BLaER1 (cell line): ENCODE measurements at regions not wholly inside any gene's neighbourhood (a gene's known extent, or its start where the extent isn't known, plus 50 kb on each side); places are given as distances from the start of the nearest gene placed in this dataset.

ENCODE experiments used
- H3K27ac ChIP-seq: shearing (Covaris generic); formaldehyde crosslinking; 2 replicates; pipeline ENCODE4 v1.8.1; 2022
- H3K27me3 ChIP-seq: shearing (Covaris generic); formaldehyde crosslinking; 2 replicates; pipeline ENCODE4 v1.8.1; 2022
- H3K36me3 ChIP-seq: shearing (Covaris generic); formaldehyde crosslinking; 2 replicates; pipeline ENCODE4 v1.8.1; 2022
- H3K4me1 ChIP-seq: shearing (Covaris generic); formaldehyde crosslinking; 2 replicates; pipeline ENCODE4 v1.8.1; 2022
- H3K4me2 ChIP-seq: shearing (Covaris generic); formaldehyde crosslinking; 2 replicates; pipeline ENCODE4 v1.8.1; 2022
- H3K4me3 ChIP-seq: shearing (Covaris generic); formaldehyde crosslinking; 2 replicates; pipeline ENCODE4 v1.8.1; 2022
- H3K9ac ChIP-seq: shearing (Covaris generic); formaldehyde crosslinking; 2 replicates; pipeline ENCODE4 v1.8.1; 2022
- H3K9me3 ChIP-seq: shearing (Covaris generic); formaldehyde crosslinking; 2 replicates; pipeline ENCODE4 v1.8.1; 2022
- H4K20me1 ChIP-seq: shearing (Covaris generic); formaldehyde crosslinking; 2 replicates; pipeline ENCODE4 v1.8.1; 2022
- Cebpa-rat ChIP-seq: shearing (Covaris generic); IDR thresholded peaks from 2 replicates; pipeline ENCODE4 v1.8.1; 2022

GRCh38 chr11:116388146-116388545 is 384.6 kb downstream of the BUD13 start:
- H3K4me2 ChIP-seq: no peak overlapping the region
- H3K36me3 ChIP-seq: no peaks in the 10 kb centered on the region
- H3K9ac ChIP-seq: no peak overlapping the region
- no peak overlapping the region for H3K4me3 ChIP-seq
- no peaks in the 10 kb centered on the region for H3K4me1 ChIP-seq
- H3K27ac ChIP-seq: no peak overlapping the region
- no peaks in the 10 kb centered on the region for H4K20me1 ChIP-seq
- TF ChIP-seq Cebpa-rat: no peak
- no peaks in the 10 kb centered on the region for H3K9me3 ChIP-seq
- H3K27me3 ChIP-seq: no peaks in the 10 kb centered on the region

DNA sequence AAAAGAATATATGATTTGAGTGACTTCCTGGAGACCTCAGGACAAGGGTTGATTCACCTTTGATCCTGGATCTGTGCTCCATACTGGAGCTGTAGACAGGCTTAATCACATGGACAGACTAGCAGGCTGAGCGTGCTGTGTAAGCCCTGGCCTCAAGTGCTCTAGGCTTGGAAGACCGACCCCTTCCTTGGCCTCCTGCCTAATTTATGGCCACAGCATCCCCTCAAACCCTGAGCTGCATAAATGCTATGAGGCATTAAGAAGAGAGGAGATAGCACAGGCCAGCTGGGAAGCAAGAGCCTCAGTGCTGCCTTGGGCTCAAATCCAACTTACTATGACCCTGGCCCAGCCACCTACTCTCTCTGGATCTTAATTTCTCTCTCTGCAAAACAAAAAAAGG is 385.1 kb downstream of the BUD13 start:
- TF ChIP-seq Cebpa-rat: no peak
- Histone ChIP-seq H3K4me3 (no peak overlapping the region), H3K27me3 (no peaks in the 10 kb centered on the region), H3K27ac (no peak overlapping the region), H3K9ac (no peak overlapping the region), H3K36me3 (no peaks in the 10 kb centered on the region), H3K4me1 (no peaks in the 10 kb centered on the region), H3K4me2 (no peak overlapping the region), H3K9me3 (no peaks in the 10 kb centered on the region), H4K20me1 (no peaks in the 10 kb centered on the region)

- H3K4me1 ChIP-seq: no peaks in the 10 kb centered on the region
- H3K4me2 ChIP-seq: no peak overlapping the region
- H3K4me3 ChIP-seq: no peak overlapping the region
- TF ChIP-seq Cebpa-rat: no peak
- no peaks in the 10 kb centered on the region for H3K27me3 ChIP-seq
- no peaks in the 10 kb centered on the region for H4K20me1 ChIP-seq
- no peak overlapping the region for H3K27ac ChIP-seq
- H3K9me3 ChIP-seq: no peaks in the 10 kb centered on the region
- no peaks in the 10 kb centered on the region for H3K36me3 ChIP-seq
- H3K9ac ChIP-seq: no peak overlapping the region
Measured at GRCh38 chr11:116386118-116386699, 386.6 kb downstream of the BUD13 start.

- Histone ChIP-seq H3K4me2 (no peak overlapping the region), H3K27ac (no peak overlapping the region)
Measured at GRCh38 chr11:116384876-116385275, 387.9 kb downstream of the BUD13 start.

GRCh38 chr11:116384407-116384806 is 388.4 kb downstream of the BUD13 start:
- Histone ChIP-seq H3K9me3 (no peaks in the 10 kb centered on the region), H3K36me3 (no peaks in the 10 kb centered on the region), H4K20me1 (no peaks in the 10 kb centered on the region; the same call in 1 of the 2 replicates), H3K27me3 (no peaks in the 10 kb centered on the region), H3K4me1 (no peaks in the 10 kb centered on the region), H3K4me3 (no peak overlapping the region), H3K27ac (no peak overlapping the region), H3K9ac (no peak overlapping the region), H3K4me2 (no peak overlapping the region)
- no peak for TF ChIP-seq Cebpa-rat

More at GRCh38 chr11:116384876-116385275, 387.9 kb downstream of the BUD13 start:
- no peak for TF ChIP-seq Cebpa-rat
- H3K4me3 ChIP-seq: no peak overlapping the region
- no peaks in the 10 kb centered on the region for H3K9me3 ChIP-seq
- no peaks in the 10 kb centered on the region for H3K36me3 ChIP-seq
- H3K27me3 ChIP-seq: no peaks in the 10 kb centered on the region
- H3K9ac ChIP-seq: no peak overlapping the region
- H4K20me1 ChIP-seq: no peaks in the 10 kb centered on the region; the same call in 1 of the 2 replicates
- H3K4me1 ChIP-seq: no peaks in the 10 kb centered on the region

- H3K4me1 ChIP-seq: no peaks in the 10 kb centered on the region
- H3K27ac ChIP-seq: no peak overlapping the region
- no peak overlapping the region for H3K4me2 ChIP-seq
- no peak overlapping the region for H3K4me3 ChIP-seq
- no peaks in the 10 kb centered on the region for H3K27me3 ChIP-seq
- TF ChIP-seq Cebpa-rat: no peak
- H4K20me1 ChIP-seq: no peaks in the 10 kb centered on the region; the same call in 1 of the 2 replicates
- no peaks in the 10 kb centered on the region for H3K9me3 ChIP-seq
- no peak overlapping the region for H3K9ac ChIP-seq
- no peaks in the 10 kb centered on the region for H3K36me3 ChIP-seq
Measured at GRCh38 chr11:116379185-116379828, 393.5 kb downstream of the BUD13 start.

GRCh38 chr11:116376547-116376946 is 396.2 kb downstream of the BUD13 start:
- Histone ChIP-seq H3K4me3 (no peak overlapping the region), H3K4me2 (no peak overlapping the region), H3K27me3 (no peaks in the 10 kb centered on the region), H3K9ac (no peak overlapping the region), H4K20me1 (no peaks in the 10 kb centered on the region; the same call in 1 of the 2 replicates), H3K9me3 (no peaks in the 10 kb centered on the region), H3K36me3 (no peaks in the 10 kb centered on the region), H3K27ac (no peak overlapping the region), H3K4me1 (no peaks in the 10 kb centered on the region)
- TF ChIP-seq Cebpa-rat: no peak

- TF ChIP-seq Cebpa-rat: no peak
- H3K9ac ChIP-seq: no peak overlapping the region
- H3K27me3 ChIP-seq: no peaks in the 10 kb centered on the region
- H3K4me3 ChIP-seq: no peak overlapping the region
- no peaks in the 10 kb centered on the region; the same call in 1 of the 2 replicates for H4K20me1 ChIP-seq
- H3K27ac ChIP-seq: no peak overlapping the region
- H3K4me2 ChIP-seq: no peak overlapping the region
- 0 out of 2 replicates have a peak, but pooled peaks cover 5% of the 10 kb centered on the region for H3K4me1 ChIP-seq
- no peaks in the 10 kb centered on the region for H3K9me3 ChIP-seq
- no peaks in the 10 kb centered on the region for H3K36me3 ChIP-seq
Measured at GRCh38 chr11:116376054-116376453, 396.7 kb downstream of the BUD13 start.

- Histone ChIP-seq H3K9ac (no peak overlapping the region), H3K27ac (no peak overlapping the region), H3K27me3 (no peaks in the 10 kb centered on the region), H3K36me3 (no peaks in the 10 kb centered on the region), H3K4me1 (0 out of 2 replicates have a peak, but pooled peaks cover 6% of the 10 kb centered on the region), H3K4me2 (no peak overlapping the region), H3K4me3 (no peak overlapping the region), H3K9me3 (no peaks in the 10 kb centered on the region), H4K20me1 (no peaks in the 10 kb centered on the region; the same call in 1 of the 2 replicates)
- no peak for TF ChIP-seq Cebpa-rat
Measured at GRCh38 chr11:116375221-116375620, 397.6 kb downstream of the BUD13 start.

- no peaks in the 10 kb centered on the region; the same call in 1 of the 2 replicates for H4K20me1 ChIP-seq
- no peak overlapping the region for H3K4me2 ChIP-seq
- 0 out of 2 replicates have a peak, but pooled peaks cover 6% of the 10 kb centered on the region for H3K4me1 ChIP-seq
- H3K9ac ChIP-seq: no peak overlapping the region
- no peaks in the 10 kb centered on the region for H3K9me3 ChIP-seq
- H3K36me3 ChIP-seq: no peaks in the 10 kb centered on the region
- H3K27me3 ChIP-seq: no peaks in the 10 kb centered on the region
- TF ChIP-seq Cebpa-rat: no peak
- no peak overlapping the region for H3K27ac ChIP-seq
- no peak overlapping the region for H3K4me3 ChIP-seq
Measured at GRCh38 chr11:116374085-116374484, 398.7 kb downstream of the BUD13 start.
